Kidney (tissue), 13 donors: ENCODE measurements at regions not wholly inside any gene's neighbourhood (a gene's known extent, or its start where the extent isn't known, plus 50 kb on each side); places are given as distances from the start of the nearest gene placed in this dataset.

Experiments
- DNase-seq, 5 donors: peaks; one replicate each; pipeline ENCODE4 v3.0.0-alpha.2; 2013 to 2020
- FAIRE-seq: peaks from 2 replicates; lab custom pipeline; 2012; peaks lifted over from hg19 to GRCh38; lab: Jason Lieb, UNC
- H3K27ac ChIP-seq, 2 donors: one replicate each; pipeline ENCODE4 v1.7.0; 2013; ENCODE audit warnings: low read depth in 2 of 2, low read length in 2 of 2, inconsistent platforms in 1 of 2
- H3K27me3 ChIP-seq: one replicate; pipeline ENCODE4 v1.7.1; 2013; ENCODE audit warnings: low read length, inconsistent platforms; ENCODE audit not compliant: control insufficient read depth, insufficient read depth
- H3K36me3 ChIP-seq, 3 donors: one replicate each; pipeline versions ENCODE4 v1.7.0 to v1.7.1; 2013; ENCODE audit warnings: low read length in 3 of 3, control low read depth in 1 of 3, inconsistent platforms in 1 of 3; ENCODE audit not compliant: insufficient read depth in 3 of 3, control insufficient read depth in 2 of 3
- H3K4me1 ChIP-seq, 3 donors: one replicate each; pipeline versions ENCODE4 v1.7.0 to v1.7.1; 2013; ENCODE audit warnings: low read length in 3 of 3, inconsistent platforms in 1 of 3, low read depth in 1 of 3; ENCODE audit not compliant: control insufficient read depth in 2 of 3, insufficient read depth in 2 of 3
- H3K4me3 ChIP-seq, 3 donors: one replicate each; pipeline versions ENCODE4 v1.7.0 to v1.8.1; 2013; ENCODE audit warnings: low read length in 3 of 3, control low read depth in 1 of 3, inconsistent platforms in 1 of 3
- H3K9ac ChIP-seq, 3 donors: one replicate each; pipeline versions ENCODE4 v1.7.0 to v1.7.1; 2013; ENCODE audit warnings: low read length in 3 of 3, control low read depth in 1 of 3, inconsistent platforms in 1 of 3
- H3K9me3 ChIP-seq, 3 donors: one replicate each; pipeline versions ENCODE4 v1.7.0 to v1.7.1; 2013; ENCODE audit warnings: low read length in 3 of 3, control low read depth in 1 of 3, inconsistent platforms in 1 of 3; ENCODE audit not compliant: control insufficient read depth in 2 of 3, insufficient read depth in 1 of 3
- CTCF ChIP-seq: IDR thresholded peaks from 3 replicates; pipeline ENCODE4 v1.5.1; 2012; ENCODE audit warnings: mild to moderate bottlenecking, moderate library complexity, borderline replicate concordance; ENCODE audit not compliant: insufficient read depth; ENCODE audit errors: extremely low read depth
- intact Hi-C: fragments of 100-400 bp; cut with DNase I; formaldehyde crosslinking; loops from one replicate; pipeline ENCODE4 v1.11.1; 2022
- donor health status: control.
- donor health status: control.
- donor health status: control.
- donor health status: control.
- donor health status: control.
- donor health status: DM: yes; HTN: yes; CAD: no.
- donor health status: Normal renal cell carcinoma (clear cell type).

GRCh38 chr7:136229790-136230189 is 252.6 kb upstream of the MTPN start:
- H3K27ac ChIP-seq = no peak overlapping the region
- no peak for TF ChIP-seq CTCF
- no peak for FAIRE-seq
- intact Hi-C loops = no loop called here
- H3K4me3 ChIP-seq = no peak overlapping the region
- H3K4me1 ChIP-seq = no peaks in the 10 kb centered on the region
- no peaks in the 10 kb centered on the region for H3K36me3 ChIP-seq
- H3K9me3 ChIP-seq = peaks cover 0 to 4% (median 0%) of the 10 kb centered on the region in 3 donors
- H3K27me3 ChIP-seq = no peaks in the 10 kb centered on the region
- DNase-seq = no peak
- H3K9ac ChIP-seq = no peak overlapping the region

- FAIRE-seq = no peak
- peaks cover 0 to 4% (median 0%) of the 10 kb centered on the region in 3 donors for H3K9me3 ChIP-seq
These were observed 251.0 kb upstream of the MTPN start for GRCh38 chr7:136228171-136228570.

GRCh38 chr7:136214356-136214755 is 237.2 kb upstream of the MTPN start:
- intact Hi-C loops = no loop called here

More at GRCh38 chr7:136228171-136228570, 251.0 kb upstream of the MTPN start:
- Histone ChIP-seq H3K9ac (no peak overlapping the region), H3K27ac (no peak overlapping the region), H3K27me3 (no peaks in the 10 kb centered on the region), H3K36me3 (no peaks in the 10 kb centered on the region), H3K4me3 (no peak overlapping the region), H3K4me1 (no peaks in the 10 kb centered on the region)
- no peak for DNase-seq
- TF ChIP-seq CTCF = no peak
- intact Hi-C loops = no loop called here

More at GRCh38 chr7:136214356-136214755, 237.2 kb upstream of the MTPN start:
- no peak overlapping the region for H3K27ac ChIP-seq
- no peaks in the 10 kb centered on the region for H3K36me3 ChIP-seq
- TF ChIP-seq CTCF = no peak
- no peaks in the 10 kb centered on the region for H3K4me1 ChIP-seq
- no peaks in the 10 kb centered on the region for H3K27me3 ChIP-seq
- no peak overlapping the region for H3K9ac ChIP-seq
- FAIRE-seq (no peak), DNase-seq (no peak)
- H3K9me3 ChIP-seq = no peaks in the 10 kb centered on the region
- H3K4me3 ChIP-seq = no peak overlapping the region
